Right atrium auricular region (tissue), 2 donors: ENCODE measurements at regions not wholly inside any gene's neighbourhood (a gene's known extent, or its start where the extent isn't known, plus 50 kb on each side); places are given as distances from the start of the nearest gene placed in this dataset.

Source experiments
- DNase-seq: peaks from one replicate; pipeline ENCODE4 v3.0.0-alpha.2; 2019; ENCODE audit warnings: low spot score
- H3K27ac ChIP-seq, 2 donors: fragments of 200-600 bp; sonication (generic); 1 replicate in 1 of 2; 2 replicates in 1 of 2; pipeline ENCODE4 v1.5.1; 2016 to 2019
- H3K27me3 ChIP-seq, 2 donors: fragments of 200-600 bp; sonication (generic); one replicate each; pipeline versions ENCODE4 v1.5.1 to v1.6.0; 2017 to 2019
- H3K36me3 ChIP-seq: fragments of 200-600 bp; sonication (generic); one replicate; pipeline ENCODE4 v1.5.1; 2016
- H3K4me1 ChIP-seq, 2 donors: fragments of 200-600 bp; sonication (generic); one replicate each; pipeline versions ENCODE4 v1.5.1 to v1.6.0; 2017 to 2019
- H3K4me3 ChIP-seq, 2 donors: fragments of 200-600 bp; sonication (generic); 1 replicate in 1 of 2; 2 replicates in 1 of 2; pipeline ENCODE4 v1.5.1; 2017 to 2019; ENCODE audit warnings: mild to moderate bottlenecking in 1 of 2, moderate library complexity in 1 of 2
- H3K9me3 ChIP-seq, 2 donors: fragments of 200-600 bp; sonication (generic); one replicate each; pipeline ENCODE4 v1.5.1; 2019
- TF ChIP-seq, protein P1 (sequence below), 2 donors: fragments of 200-600 bp; sonication (generic); IDR thresholded peaks; one replicate each; pipeline ENCODE4 v1.5.1; 2019; ENCODE audit warnings: antibody characterized with exemption in 2 of 2

DNA sequence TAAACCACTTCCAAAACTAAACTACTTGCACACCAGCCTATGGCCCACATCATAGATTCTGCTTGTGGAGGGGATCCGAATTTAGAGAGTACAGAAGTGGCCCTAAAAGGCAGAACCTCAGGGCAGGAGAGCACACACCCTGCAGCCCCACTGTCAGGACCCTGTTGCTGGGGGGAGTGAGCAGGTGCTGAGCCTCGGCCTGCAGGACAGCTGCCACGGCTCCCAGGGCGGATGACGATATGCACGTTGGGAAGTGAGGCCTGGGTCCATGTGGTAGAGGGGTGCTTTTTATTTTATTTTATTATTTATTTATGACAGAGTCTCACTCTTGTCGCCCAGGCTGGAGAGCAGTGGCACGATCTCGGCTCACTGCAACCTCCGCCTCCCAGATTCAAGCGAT, 73.5 kb downstream of the TNFAIP2 start:
- no peak overlapping the region for H3K27ac ChIP-seq
- peaks cover 0 to 6% of the 10 kb centered on the region in 2 donors for H3K9me3 ChIP-seq
- H3K4me1 ChIP-seq: no peaks in the 10 kb centered on the region
- no peak overlapping the region for H3K4me3 ChIP-seq
- no peaks in the 10 kb centered on the region for H3K27me3 ChIP-seq
- DNase-seq: no peak
- TF ChIP-seq, protein P1, sequence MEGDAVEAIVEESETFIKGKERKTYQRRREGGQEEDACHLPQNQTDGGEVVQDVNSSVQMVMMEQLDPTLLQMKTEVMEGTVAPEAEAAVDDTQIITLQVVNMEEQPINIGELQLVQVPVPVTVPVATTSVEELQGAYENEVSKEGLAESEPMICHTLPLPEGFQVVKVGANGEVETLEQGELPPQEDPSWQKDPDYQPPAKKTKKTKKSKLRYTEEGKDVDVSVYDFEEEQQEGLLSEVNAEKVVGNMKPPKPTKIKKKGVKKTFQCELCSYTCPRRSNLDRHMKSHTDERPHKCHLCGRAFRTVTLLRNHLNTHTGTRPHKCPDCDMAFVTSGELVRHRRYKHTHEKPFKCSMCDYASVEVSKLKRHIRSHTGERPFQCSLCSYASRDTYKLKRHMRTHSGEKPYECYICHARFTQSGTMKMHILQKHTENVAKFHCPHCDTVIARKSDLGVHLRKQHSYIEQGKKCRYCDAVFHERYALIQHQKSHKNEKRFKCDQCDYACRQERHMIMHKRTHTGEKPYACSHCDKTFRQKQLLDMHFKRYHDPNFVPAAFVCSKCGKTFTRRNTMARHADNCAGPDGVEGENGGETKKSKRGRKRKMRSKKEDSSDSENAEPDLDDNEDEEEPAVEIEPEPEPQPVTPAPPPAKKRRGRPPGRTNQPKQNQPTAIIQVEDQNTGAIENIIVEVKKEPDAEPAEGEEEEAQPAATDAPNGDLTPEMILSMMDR (IDR thresholded peaks at IDR 0.05): no peak
- H3K36me3 ChIP-seq: no peaks in the 10 kb centered on the region

DNA sequence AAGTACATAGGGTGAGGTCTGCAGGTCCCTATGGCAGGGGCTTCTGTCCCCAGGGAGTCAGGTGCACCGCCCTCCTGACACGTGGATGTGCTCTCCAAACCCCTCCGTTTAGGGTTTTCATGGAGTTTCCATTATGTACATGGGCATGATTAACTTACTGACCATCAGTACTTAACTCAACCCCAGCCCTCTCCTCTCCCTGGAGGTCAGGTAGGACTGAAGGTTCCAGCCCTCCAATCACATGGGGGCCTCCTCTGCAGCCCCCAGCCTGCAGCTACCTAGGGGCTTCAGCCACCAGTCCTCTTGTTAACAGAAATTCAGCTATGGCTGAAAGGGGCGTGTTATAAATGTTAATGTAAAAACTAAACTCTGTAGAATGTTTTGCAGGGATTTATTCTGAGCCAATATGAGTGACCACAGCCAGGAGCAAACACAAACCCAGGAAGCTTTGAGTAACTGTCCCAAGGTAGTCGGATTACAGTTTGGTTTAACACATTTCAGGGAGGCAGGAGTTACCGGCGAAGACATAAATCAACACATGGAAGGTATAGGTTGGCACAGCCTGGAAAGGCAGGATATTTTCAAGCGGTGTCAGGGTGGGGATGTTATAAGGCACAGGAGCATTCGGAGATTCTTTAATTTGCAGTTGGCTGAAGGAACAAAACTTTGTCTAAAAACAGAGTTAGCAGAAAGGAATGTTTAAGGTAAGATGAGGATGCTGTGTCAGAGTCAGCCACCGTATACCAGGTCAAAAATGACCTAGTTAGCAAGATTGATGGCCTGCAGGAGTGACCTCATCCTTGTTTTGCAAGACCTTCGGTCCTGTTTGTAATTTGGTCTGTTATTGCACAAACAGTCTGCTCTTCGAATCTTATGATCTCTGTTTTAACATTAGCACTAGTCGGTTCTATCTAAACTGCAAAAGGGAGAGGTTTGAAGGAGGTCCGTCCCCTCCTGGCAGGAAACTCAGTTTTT, 75.2 kb downstream of the TNFAIP2 start:
- Histone ChIP-seq H3K27ac (peak overlapping the region; percentile 58 to 59), H3K4me3 (no peak overlapping the region), H3K9me3 (peaks cover 0 to 6% of the 10 kb centered on the region in 2 donors), H3K4me1 (no peaks in the 10 kb centered on the region), H3K36me3 (no peaks in the 10 kb centered on the region), H3K27me3 (no peaks in the 10 kb centered on the region)
- TF ChIP-seq, protein P1 (IDR thresholded peaks at IDR 0.05): no peak
- DNase-seq: no peak

DNA sequence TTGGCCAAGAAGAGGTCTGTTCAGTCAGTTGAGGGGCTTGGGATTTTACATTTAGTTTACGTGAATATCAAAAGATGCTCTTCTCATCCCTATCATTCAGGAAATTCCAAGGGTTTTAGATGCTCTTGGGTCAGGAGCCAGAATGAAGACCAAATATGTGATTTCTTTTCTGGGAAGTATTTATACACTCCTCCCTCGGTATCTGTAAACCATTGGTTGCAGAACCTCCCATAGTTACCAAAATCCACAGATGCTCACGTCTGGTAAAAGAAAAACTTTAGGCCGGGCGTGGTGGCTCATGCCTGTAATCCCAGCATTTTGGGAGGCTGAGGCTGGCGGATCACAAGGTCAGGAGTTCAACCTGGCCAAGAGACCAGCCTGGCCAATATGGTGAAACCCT, 75.9 kb downstream of the TNFAIP2 start:
- TF ChIP-seq, protein P1 (IDR thresholded peaks at IDR 0.05): no peak
- H3K27ac ChIP-seq: peak overlapping the region; percentile 56 to 58
- no peaks in the 10 kb centered on the region for H3K36me3 ChIP-seq

DNA sequence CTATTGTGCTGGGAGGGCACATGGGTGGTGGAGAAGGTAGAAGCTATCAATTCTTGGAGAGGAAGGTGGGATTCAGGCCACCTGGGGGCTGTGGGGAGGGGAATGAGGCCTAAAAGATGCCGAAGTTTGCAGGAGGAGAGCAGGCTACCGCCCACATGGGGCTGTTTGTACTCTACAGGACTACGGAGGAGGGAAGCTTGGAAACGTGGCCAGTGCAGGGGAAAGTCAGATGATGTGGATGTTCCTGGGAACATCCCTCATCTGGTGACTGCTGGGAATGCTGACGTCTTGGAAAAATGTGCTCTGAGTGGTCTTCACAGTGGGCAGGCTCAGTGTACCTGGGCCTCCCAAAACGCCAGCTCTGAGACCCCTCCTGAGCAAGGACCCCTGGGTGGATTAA, 78.5 kb downstream of the TNFAIP2 start:
- no peak overlapping the region for H3K4me3 ChIP-seq
- no peaks in the 10 kb centered on the region for H3K27me3 ChIP-seq
- no peak for DNase-seq
- TF ChIP-seq, protein P1 (IDR thresholded peaks at IDR 0.05): no peak
- H3K9me3 ChIP-seq: peaks cover 0 to 22% of the 10 kb centered on the region in 2 donors
- peaks cover 0 to 7% of the 10 kb centered on the region in 2 donors for H3K4me1 ChIP-seq
- no peaks in the 10 kb centered on the region for H3K36me3 ChIP-seq
- no peak overlapping the region for H3K27ac ChIP-seq

More for the DNA sequence above, 75.9 kb downstream of the TNFAIP2 start:
- H3K9me3 ChIP-seq: peaks cover 0 to 9% of the 10 kb centered on the region in 2 donors
- no peaks in the 10 kb centered on the region for H3K27me3 ChIP-seq
- H3K4me1 ChIP-seq: no peaks in the 10 kb centered on the region
- peak; percentile 73 for DNase-seq
- no peak overlapping the region for H3K4me3 ChIP-seq

DNA sequence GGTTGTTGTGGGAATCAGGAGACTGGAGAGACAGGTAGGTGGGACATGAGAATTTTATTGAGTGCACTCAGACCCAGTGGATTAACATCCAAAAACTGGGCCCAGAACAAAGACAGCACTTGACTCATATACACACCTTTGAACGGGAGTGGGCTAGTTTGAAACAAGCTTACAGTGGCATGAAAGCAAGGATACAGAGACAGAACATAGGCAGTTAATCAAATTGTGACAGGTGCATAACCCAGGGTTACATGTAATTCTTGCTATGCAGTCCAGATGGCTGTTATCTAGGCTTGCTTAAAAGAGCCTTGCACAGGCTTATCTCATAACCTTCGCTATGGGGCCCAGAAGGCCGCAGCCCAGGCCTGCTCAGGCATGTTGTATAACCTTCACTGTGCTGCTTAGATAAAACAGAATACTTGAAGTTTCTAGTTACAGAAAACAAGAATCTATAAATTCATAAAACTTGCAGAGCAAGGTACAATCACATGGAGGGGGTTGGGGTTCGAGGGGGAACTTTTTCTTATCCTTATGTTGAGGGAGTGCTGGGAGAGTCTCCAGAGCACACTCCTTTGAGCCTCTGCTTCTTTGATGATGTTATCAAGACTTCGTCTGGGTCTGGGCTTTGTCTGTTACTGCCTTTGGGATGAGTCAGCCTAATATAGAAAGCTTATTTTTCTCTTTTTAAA, 81.7 kb downstream of the TNFAIP2 start:
- Histone ChIP-seq H3K27me3 (no peaks in the 10 kb centered on the region), H3K36me3 (no peaks in the 10 kb centered on the region), H3K4me1 (peaks cover 0 to 23% of the 10 kb centered on the region in 2 donors), H3K4me3 (no peak overlapping the region), H3K9me3 (peaks cover 0 to 22% of the 10 kb centered on the region in 2 donors), H3K27ac (no peak overlapping the region)
- TF ChIP-seq, protein P1 (IDR thresholded peaks at IDR 0.05): no peak
- DNase-seq: no peak
